A673 (cell line): ENCODE measurements at regions not wholly inside any gene's neighbourhood (a gene's known extent, or its start where the extent isn't known, plus 50 kb on each side); places are given as distances from the start of the nearest gene placed in this dataset.

Source experiments
- CTCF ChIP-seq: fragments of 300-800, 200-600 bp; sonication (generic); conservative IDR thresholded peaks from 2 replicates; pipeline ENCODE4 v1.5.1; 2017; ENCODE audit warnings: low read depth, mild to moderate bottlenecking, antibody characterized with exemption, low read length, moderate library complexity, mixed read lengths
- EZH2 ChIP-seq: fragments of 200-600 bp; sonication (generic); IDR thresholded peaks from 2 replicates; pipeline ENCODE4 v1.6.1; 2017; ENCODE audit warnings: borderline replicate concordance, low read depth, mild to moderate bottlenecking, mixed read lengths, antibody characterized with exemption, low read length; ENCODE audit not compliant: poor library complexity, severe bottlenecking

- no peak for TF ChIP-seq CTCF
- no peak for TF ChIP-seq EZH2
Measured at GRCh38 chr16:14018851-14019250, 52.3 kb upstream of the MRTFB start.
